ENCODE measurements at regions not wholly inside any gene's neighbourhood (a gene's known extent, or its start where the extent isn't known, plus 50 kb on each side); places are given as distances from the start of the nearest gene placed in this dataset.
A peak's percentile ranks its signal among the peaks of the same experiment; 100 is the strongest.
"Not testable (repeated sequence)": the region's sequence is repeated elsewhere in the genome, so short reads cannot be mapped to it uniquely, and the experiment has no call there.

DNA sequence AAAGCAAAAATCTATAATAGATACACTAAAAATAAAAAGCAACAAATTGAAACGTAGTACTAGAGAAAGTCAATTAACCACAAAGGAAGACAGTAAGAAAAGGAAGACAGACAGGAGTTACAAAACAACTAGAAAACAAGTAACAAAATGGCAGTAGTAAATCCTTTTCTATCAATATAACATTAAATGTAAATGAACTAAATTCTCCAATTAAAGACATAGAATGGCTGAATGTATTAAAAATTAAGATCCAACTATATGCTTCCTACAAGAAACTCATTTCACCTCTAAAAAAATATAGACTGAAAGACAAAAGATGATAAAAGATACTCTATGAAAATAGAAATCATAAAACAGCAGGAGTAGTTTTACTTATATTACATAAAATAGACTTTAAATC lies 79.1 kb downstream of the CTH start:
- no peak for DNase-seq

DNA sequence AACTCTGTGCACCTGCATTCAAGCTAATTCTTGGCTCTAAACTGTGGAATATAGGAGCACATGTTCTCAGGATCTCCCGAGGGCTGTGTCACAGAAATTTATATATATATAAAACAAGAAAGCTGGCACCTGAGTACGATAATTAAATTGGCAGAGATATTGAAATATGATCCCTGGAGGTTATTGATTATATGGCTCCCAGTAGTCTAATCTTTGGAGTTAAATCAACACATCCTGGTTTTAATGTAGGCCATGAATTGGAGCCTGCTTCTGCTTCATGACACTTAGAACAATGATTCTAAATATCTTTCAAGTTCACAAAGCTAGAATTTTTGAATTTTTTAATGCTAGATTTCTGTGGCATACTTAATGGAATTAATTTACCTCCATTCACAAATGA lies 84.3 kb downstream of the CTH start:
- peak; percentile 7 for DNase-seq

DNA sequence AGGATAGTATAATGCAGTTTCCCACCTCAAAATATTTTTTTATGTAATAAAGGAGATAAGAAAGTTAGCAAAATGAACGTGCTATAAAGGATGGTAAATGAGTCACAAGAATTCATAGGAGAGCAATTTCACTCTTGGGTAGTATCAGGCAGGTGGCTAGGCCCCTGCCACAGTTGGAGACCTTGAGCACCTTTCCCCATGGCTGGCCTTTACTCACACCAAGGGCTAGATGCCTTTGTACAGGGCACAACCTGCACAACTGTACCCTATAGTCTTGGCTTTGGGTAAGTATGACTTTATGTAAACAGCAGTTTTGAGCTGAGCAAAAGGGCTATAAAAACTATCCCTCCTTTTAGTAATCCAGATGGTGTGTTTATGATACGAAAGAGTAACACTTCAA lies 85.1 kb downstream of the CTH start:
- no peak for DNase-seq

DNA sequence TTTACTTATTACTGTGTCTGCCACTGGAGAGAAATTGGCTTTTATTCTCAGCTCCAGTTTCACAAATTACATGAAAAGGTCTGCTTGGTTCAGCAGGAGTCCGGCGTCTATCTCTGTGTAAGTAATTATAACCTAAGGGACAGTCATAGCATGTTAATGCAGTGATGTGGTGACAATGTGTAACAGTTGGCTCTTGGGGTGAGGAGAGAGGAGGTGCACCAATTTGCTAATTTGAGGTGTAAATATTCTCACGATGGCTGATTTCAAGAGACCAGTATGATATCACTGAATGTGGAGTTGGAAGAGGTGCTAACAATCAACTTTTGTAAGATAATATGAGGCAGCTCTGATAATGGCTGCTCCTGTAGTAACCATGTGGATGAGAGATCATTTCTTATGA lies 86.1 kb downstream of the CTH start:
- DNase-seq: peak; percentile 38

DNA sequence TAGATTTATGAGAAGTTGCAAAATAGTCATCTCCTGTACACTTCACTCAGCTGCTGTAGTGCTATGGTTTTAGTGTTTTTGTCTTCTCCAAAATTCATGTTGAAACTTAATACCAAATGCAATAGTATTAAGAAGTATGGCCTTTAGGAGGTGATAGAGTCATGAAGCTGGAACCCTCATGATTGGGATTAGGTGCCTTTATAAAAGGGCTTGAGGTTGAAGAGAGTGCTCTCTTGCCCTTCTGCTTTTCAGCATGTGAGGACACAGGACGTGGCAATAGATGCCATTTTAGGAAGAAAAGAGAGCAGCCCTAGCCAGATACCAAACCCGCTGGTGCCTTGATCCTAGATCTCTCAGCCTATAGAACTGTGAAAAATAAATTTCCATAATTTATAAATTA lies 87.6 kb downstream of the CTH start:
- DNase-seq: no peak

DNA sequence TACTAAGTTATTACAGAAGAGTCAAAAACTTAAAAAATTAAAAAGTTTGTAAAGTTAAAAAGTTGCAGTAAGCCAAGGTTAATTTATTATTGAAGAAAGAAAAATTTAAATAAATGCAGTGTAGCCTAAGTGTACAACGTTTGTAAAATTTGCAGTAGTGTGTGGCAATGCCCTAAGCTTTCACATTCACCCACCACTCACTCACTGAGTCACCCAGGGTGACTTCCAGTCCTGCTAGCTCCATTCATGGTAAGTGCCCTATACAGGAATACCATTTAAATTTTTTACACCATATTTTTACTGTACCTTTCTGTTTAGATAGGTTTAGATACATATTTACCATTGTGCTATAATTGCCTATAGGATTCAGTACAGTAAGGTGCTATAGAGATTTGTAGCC lies 88.6 kb downstream of the CTH start:
- no peak for DNase-seq

DNA sequence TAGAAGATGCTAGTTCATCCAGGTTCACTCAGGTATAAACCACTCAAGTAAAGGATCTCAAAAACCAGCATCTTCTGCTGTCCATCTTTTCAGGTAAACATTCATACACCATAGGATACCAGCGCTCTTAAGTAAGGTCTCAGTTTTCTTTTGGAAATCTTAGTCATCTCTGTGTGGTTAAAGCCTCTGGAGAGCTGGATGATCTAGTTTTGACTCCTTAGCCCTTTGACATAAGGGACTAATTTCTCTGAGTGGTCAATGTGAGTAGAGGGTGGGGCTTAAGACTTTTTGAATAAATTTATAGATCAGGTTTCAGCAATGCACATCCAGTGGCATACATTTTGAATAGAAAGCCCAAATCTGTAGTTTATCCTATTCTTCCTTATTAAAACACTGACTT lies 92.3 kb downstream of the CTH start:
- DNase-seq: no peak

DNA sequence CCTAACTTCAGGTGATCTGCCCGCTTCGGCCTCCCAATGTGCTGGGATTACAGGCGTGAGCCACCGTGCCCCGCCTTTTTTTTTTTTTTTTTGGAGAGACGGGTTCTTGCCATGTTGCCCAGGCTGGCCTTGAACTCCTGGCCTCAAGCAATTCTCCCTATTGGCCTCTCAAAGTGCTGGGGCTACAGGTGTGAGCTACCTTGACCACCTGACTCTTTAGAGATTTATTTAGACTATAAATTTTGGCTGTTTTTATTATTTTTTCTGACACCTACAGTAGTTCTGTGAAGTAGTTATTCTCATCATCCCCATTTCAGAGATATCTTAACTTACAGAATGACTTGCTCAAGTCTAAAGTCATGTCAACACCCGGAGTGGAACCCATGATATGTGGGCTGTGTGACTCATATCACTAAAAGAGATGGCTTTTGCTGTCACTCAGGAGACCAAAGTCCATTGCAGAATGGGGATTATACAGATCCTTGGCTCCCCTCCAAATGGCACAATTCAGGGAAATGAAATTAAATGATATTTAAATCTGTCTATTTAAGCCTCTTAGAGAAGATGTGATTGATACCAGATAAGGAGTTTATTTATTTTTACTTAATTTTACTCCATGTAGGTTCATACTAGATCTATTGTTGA lies 93.2 kb downstream of the CTH start:
- no peak for DNase-seq

DNA sequence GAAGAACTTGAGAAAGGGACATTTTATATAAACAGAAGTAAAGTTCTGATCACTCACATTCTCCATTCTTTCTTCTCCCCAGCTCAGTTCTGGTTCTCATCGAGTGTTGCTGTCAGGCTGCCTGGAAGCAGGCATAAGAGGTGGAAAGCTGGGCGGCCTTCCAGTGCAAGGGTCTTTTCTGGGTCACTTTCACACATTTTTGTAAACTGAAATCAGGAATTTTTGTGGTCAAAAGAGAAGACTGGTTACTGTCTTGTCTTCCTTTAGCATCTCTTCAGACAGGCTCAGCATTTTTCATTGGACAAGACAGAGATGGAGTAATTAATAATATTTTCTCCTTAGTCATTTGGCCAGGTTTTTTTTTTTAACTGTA lies 93.7 kb downstream of the CTH start:
- no peak for DNase-seq

DNA sequence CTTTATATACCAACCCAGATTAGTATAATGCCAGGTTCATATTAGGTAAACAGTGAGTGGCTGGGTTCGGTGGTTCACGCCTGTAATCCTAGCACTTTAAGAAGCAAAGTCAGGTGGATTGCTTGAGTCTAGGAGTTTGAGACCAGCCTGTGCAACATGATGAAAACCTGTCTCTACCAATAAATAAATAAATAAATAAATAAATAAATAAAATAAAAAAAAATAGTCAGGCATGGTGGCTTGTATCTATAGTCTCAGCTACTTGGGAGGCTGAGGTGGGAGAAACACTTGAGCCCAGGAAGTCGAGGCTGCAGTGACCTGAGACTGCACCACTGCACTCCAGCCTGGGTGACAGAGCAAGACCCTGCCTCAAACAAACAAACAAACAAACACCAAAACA lies 96.9 kb downstream of the CTH start:
- DNase-seq: not testable (repeated sequence)

DNA sequence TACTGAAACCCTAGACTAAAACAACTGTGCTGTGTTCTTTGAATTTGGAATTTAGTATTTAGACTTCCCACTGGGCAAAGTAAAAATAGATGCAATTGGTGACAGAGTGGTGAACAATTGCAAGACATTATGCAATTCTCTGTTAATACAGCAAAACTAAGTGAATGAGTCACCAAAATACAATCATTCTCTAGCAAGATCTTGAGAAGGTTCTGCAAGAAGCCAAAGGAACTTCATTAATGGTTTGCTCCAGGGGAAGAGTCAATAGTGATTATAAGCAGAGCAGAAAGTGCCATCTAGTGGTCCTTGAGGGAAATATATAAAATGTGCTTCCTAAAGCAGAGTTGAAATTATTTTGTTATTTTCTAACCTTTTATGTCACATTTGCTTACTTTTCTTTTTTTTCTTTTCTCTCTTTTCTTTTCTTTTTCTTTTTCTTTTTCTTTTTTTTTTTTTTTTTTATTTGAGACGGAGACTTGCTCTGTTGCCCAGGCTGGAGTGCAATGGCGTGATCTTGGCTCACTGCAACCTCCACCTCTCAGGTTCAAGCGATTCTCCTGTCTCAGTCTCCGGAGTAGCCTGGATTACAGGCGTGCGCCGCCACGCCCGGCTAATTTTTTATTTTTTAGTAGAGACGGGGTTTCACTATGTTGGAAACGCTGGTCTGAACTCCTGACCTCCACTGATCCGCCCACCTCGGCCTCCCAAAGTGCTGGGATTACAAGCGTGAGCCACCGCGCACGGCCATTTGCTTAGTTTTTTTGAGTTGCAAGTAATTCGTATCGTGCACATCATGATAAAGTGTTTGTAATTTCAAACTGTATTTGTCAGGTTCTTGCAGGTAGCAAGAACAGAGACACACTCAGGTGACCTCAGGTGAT lies 99.2 kb downstream of the CTH start:
- DNase-seq: peak; percentile 61

DNA sequence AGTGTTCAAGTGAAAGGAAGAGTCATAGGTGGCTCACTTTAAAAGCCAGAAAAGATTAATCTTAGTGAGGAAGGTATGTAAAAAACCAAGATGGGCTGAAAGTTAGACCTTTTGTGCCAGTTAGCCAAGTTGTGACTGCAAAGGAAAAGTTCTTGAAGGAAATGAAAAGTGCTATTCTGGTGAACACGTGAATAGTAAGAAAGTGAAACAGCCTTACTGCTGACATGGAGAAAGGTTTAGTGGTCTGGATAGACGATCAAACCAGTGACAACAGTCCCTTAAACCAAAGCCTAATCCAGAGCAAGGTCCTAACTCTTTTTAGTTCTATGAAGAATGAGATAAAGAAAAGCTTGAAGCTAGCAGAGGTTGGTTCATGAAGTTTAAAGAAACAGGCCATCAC lies 106.4 kb downstream of the CTH start:
- DNase-seq: no peak

DNA sequence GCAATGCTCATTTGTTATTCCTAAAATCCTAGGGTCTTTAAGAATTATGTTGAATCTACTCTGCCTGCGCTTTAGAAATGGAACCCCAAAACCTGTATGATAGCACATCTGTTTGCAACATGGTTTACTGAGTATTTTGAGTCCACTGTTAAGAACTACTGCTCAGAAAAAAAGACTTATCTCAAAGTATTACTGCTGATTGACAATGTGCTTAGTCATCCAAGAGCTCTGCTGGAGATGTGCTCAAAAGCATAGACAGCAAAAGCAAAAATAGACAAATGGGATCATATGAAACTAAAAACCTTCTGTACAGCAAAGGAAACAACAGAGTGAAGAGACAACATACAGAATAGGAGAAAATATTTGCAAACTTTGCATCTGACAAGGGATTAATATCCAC lies 107.0 kb downstream of the CTH start:
- DNase-seq: no peak

DNA sequence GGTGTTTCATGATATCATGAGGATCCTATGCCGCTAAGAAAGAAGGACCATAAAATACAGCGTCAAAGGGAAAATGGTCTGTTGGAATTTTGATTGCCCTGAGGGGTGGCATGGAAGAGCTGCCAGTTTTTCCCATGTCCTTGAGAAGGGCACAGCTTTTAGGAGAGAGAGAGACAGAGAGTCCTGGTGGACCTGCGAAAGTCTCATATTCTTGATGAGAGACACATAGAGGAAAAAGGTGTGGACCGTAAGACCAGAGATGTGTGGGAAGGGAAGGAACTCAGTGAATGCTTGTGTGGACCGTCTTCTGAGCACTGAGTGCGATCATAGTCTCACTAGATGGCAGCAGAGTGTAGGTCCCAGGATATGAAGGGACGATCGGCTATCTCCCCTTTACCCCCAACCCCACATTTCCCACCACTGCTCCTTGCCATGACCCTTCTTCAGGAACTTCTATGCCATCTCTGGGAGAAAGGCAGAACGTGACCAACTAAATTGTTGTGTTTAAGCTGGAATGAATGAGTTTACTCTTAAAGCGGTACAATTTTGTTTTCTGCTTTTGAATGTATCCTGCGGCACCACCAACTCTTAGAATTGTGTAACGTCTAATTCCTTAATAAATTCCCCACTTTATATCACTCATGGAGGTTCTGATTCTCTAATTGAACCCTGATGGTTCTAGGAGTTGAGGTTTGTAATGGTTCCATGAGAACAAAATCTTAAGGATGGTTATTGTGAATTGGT lies 117.7 kb downstream of the CTH start:
- peak; percentile 59 for DNase-seq

DNA sequence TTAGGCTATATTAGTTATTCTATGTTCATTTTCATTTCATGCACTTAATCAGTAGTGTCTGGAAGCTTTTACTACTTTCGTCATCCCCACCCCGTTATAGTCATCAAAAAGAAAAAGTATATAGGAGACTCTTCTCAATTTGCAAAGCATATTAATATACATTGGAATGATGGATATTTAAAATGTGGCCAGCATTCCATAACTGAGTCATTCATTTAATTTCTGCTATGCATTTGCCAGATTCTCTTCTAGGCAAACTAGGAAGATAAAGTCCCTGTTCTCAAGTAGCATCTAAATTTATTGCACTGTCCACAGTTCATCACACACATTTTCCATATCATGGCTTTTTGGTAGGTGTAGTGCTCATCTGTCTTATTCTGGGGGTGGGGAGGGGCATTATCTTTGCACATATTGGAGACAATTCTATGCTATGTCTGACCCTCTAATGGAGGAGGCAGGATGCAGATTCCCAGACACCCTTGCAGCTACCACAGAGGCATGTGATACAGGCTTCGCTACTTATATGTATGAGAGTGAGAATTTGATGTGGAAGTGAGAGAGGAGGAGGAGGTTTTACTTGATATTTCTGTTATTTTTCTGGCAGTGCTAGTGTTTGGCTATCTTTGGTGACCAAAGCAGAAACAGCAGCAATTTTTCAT lies 125.8 kb downstream of the CTH start:
- no peak for DNase-seq

DNA sequence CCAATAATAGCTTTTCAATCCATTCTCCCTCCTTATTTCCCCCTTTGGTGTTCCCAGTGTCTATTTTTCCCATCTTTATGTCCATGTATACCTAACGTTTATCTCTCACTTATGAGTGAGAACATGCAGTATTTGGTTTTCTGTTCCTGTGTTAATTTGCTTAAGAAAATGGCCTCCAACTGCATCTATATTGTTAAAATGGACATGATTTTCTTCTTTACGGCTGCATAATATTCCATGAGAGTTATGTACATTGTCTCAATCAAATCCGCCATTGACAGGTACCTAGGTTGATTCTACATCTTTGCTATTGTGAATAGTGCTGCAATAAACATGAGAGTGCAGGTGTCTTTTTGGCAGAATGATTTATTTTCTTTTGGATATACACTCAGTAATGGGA lies 126.7 kb downstream of the CTH start:
- no peak for DNase-seq

DNA sequence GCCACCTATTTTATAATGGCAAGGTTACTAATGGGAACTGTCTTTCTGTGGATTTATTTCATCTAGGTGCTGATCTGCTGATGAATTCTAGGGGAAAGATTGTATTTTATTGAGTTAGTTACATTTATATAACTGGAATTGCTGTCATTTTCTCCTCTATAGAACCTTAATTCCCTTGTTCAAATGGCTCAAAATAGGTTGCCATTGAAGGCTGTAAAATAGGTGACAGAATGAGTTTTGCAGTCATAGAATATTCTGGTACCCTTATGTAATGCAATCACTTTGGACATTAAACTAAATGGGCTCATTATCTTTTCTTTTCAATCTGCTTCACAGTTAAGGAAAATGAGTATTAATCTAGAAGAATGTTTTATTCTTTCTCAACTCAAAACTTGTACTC lies 131.0 kb downstream of the CTH start:
- no peak for DNase-seq

DNA sequence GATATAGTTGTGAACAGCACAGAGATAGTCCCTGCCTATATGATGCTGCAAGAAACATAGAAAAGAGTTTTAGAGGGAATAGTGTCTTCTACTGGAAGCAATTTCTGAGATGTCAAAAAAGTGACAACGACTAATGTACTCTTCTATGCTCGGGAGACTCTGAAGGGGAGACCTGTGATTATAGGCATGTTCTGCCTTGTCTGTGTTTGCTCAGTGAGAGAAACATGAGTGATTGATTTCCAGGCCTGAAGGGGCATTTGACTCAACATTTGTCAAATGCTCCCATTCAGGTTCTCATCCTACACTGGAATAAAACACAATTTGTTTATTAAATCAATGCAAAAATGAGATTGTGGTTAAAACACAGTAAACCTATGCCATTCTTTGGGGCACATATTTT lies 131.8 kb downstream of the CTH start:
- peak; percentile 35 for DNase-seq

DNA sequence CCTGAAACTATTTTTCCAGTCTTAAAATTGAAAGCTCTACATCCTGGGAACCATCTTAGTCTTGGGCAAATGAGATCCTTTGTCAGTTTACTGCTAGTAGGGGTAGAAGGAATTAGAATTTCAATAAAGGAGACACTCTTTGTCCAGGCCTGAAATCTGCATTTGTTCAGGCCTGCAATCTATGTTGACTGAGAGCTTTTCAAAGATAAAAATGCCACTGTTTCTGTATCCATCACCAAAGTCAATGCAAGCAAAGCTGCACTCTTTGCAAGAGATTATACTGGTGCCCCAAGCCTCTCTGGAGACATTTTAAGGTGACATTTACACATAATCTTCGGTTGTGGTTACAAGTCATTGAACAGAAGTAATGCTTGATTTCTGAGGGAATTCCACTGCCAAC lies 135.7 kb downstream of the CTH start:
- DNase-seq: no peak

DNA sequence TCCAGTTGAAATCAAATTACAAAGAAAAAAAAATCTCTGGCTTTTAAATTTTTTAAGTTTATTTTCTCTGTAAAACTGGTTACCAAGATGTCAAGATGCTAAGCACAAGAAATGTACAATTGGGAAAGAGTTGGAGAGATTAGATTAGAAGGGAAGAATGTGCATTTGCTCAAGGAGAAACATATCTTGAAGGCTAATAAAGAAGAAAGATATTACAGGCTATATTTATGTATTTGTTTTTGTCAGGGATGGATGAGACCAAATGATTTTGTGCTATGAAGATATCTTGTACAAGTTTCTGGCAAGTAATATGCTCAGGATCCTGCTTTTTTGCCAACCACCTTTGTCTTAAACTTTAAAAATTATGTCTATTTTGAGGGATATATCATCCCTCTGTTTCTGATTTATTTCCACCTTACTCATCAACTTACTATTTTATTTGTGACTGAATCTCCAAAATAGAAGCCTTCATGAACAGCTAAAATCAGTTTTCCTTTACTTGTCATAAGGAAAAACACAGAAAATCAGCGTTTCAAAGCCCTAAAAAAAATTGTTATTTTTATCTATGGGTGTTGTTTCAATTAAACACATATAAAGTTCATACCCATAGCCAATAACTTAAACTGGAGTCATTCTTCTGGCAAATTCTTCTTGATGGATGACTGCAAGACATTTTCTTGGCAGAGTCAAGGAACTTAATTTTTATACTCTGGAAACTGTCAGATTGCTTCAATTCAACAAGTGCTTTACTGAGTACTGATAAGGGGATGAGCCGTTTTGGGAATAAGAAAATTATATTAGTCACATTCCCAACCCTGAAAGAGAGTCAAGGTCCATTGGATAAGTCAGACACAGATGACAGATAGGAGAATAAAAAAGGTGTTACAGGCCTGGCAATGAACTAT lies 141.8 kb downstream of the CTH start:
- no peak for DNase-seq

DNA sequence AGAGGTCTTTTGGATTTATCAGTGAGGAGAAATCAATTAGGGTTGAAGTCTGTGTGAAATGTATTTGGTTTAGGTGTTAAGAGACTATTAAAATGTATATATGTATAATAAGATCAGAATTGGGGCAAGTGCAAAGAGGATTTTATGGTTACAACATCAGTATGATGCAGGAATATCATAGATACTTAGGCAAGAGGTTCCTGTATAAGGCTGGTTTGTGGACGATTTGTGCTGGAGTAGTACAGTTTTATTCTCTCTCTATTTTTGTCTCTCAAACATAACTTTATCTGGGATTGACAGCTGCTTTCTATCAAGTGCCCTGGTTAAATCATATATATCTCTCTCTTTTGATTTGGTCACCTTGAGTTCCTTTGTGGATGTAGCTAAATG lies 142.5 kb downstream of the CTH start:
- DNase-seq: no peak

DNA sequence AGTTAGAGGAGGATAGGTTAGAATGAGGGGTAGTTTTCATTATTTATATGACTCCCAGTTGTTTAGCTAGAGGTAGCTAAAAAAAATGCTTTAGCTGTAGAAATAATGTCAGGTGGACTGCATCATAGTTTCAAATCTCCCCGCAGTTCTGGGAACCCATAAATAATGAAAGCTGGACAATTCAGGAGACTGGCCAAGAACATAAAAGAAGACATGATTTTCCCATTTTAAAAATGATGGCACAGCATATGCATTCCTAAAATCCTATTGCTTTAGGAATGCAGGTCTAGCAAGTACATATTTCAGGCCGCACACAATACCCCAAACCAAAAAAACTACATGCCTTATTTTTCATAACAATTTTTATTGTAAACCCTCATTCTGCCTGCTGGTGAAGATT lies 143.3 kb downstream of the CTH start:
- no peak for DNase-seq

DNA sequence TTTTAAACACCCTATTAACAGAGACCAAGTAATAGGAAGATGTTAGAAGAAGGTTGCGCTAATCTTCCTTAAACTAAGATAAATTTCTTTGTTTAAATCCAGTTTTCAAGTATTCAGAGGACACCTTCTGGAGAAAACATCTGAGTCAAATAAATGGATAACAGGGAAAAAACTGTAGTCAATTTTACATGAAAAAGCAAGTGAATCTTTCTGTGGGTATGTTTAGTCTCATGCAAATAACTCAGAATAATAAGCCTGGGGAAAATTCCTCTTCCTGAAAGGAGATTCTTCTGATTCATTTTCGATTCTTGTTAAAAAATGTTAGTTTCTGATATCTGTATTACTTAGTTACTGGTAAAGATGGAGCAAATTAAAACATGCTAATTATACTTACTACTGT lies 145.5 kb downstream of the CTH start:
- no peak for DNase-seq
